ENCODE measurements at regions not wholly inside any gene's neighbourhood (a gene's known extent, or its start where the extent isn't known, plus 50 kb on each side); places are given as distances from the start of the nearest gene placed in this dataset.
"Not testable (repeated sequence)": the region's sequence is repeated elsewhere in the genome, so short reads cannot be mapped to it uniquely, and the experiment has no call there.

- Histone ChIP-seq H3K4me3 (no peak overlapping the region), H3K4me1 (no peaks in the 10 kb centered on the region), H3K27ac (no peak overlapping the region), H3K27me3 (peaks cover 4% of the 10 kb centered on the region), H3K9me3 (no peaks in the 10 kb centered on the region), H3K36me3 (no peaks in the 10 kb centered on the region)
- no peak for DNase-seq (ENCODE audit: low spot score in 2 of 2)
- TF ChIP-seq POLR2A (IDR thresholded peaks at IDR 0.05), result no peak
- no peak for TF ChIP-seq POLR2AphosphoS5 (IDR thresholded peaks at IDR 0.05)
- no peak for TF ChIP-seq EP300 (IDR thresholded peaks at IDR 0.05)
- TF ChIP-seq CTCF (IDR thresholded peaks at IDR 0.05), result no peak
- WGBS, result 10% methylated on average over 4 of the region's 5 CpGs
Measured at GRCh38 chr12:54725233-54725843, 77.2 kb upstream of the DCD start.

- H3K27ac ChIP-seq, result no peak overlapping the region
- H3K4me1 ChIP-seq, result no peaks in the 10 kb centered on the region
- 81% methylated on average over 5 of the region's 5 CpGs for WGBS
- H3K9me3 ChIP-seq, result no peaks in the 10 kb centered on the region
- TF ChIP-seq CTCF (IDR thresholded peaks at IDR 0.05) (peak in 1 of 2 donors; percentile 32), POLR2A (IDR thresholded peaks at IDR 0.05) (no peak), EP300 (IDR thresholded peaks at IDR 0.05) (no peak)
- no peak overlapping the region for H3K4me3 ChIP-seq
- H3K27me3 ChIP-seq, result peaks cover 4% of the 10 kb centered on the region
- H3K36me3 ChIP-seq, result no peaks in the 10 kb centered on the region
- DNase-seq (ENCODE audit: low spot score in 2 of 2), result no peak
Measured at GRCh38 chr12:54723379-54724256, 75.5 kb upstream of the DCD start.

GRCh38 chr12:54721312-54721711 is 73.1 kb upstream of the DCD start:
- Histone ChIP-seq H3K36me3 (no peaks in the 10 kb centered on the region), H3K9me3 (no peaks in the 10 kb centered on the region)

GRCh38 chr12:54719691-54720090 is 71.5 kb upstream of the DCD start:
- H3K4me3 ChIP-seq, result no peak overlapping the region
- H3K36me3 ChIP-seq, result no peaks in the 10 kb centered on the region
- H3K9me3 ChIP-seq, result no peaks in the 10 kb centered on the region
- no peaks in the 10 kb centered on the region for H3K4me1 ChIP-seq
- peaks cover 4% of the 10 kb centered on the region for H3K27me3 ChIP-seq
- no peak overlapping the region for H3K27ac ChIP-seq
- TF ChIP-seq EP300 (IDR thresholded peaks at IDR 0.05), result no peak
- no peak for TF ChIP-seq POLR2A (IDR thresholded peaks at IDR 0.05)
- no peak for TF ChIP-seq CTCF (IDR thresholded peaks at IDR 0.05)
- no peak for TF ChIP-seq POLR2AphosphoS5 (IDR thresholded peaks at IDR 0.05)
- DNase-seq (ENCODE audit: low spot score in 2 of 2), result no peak
- WGBS, result 74% methylated on average over 5 of the region's 5 CpGs

More at GRCh38 chr12:54721312-54721711, 73.1 kb upstream of the DCD start:
- Histone ChIP-seq H3K4me1 (no peaks in the 10 kb centered on the region), H3K27ac (no peak overlapping the region), H3K27me3 (peaks cover 4% of the 10 kb centered on the region), H3K4me3 (no peak overlapping the region)
- no peak for TF ChIP-seq POLR2A (IDR thresholded peaks at IDR 0.05)
- TF ChIP-seq POLR2AphosphoS5 (IDR thresholded peaks at IDR 0.05), result no peak
- no peak for TF ChIP-seq EP300 (IDR thresholded peaks at IDR 0.05)
- TF ChIP-seq CTCF (IDR thresholded peaks at IDR 0.05), result no peak
- 74% methylated on average over 3 of the region's 3 CpGs for WGBS
- no peak for DNase-seq (ENCODE audit: low spot score in 2 of 2)

GRCh38 chr12:54716261-54716660 is 68.1 kb upstream of the DCD start:
- Histone ChIP-seq H3K27ac (no peak overlapping the region), H3K36me3 (no peaks in the 10 kb centered on the region), H3K9me3 (no peaks in the 10 kb centered on the region), H3K4me3 (no peak overlapping the region), H3K4me1 (no peaks in the 10 kb centered on the region), H3K27me3 (no peaks in the 10 kb centered on the region)
- 25% methylated on average over 2 of the region's 2 CpGs for WGBS
- no peak for DNase-seq (ENCODE audit: low spot score in 2 of 2)
- TF ChIP-seq EP300 (IDR thresholded peaks at IDR 0.05) (no peak), CTCF (IDR thresholded peaks at IDR 0.05) (no peak), POLR2AphosphoS5 (IDR thresholded peaks at IDR 0.05) (no peak), POLR2A (IDR thresholded peaks at IDR 0.05) (no peak)

GRCh38 chr12:54713876-54714275 is 65.7 kb upstream of the DCD start:
- not testable (repeated sequence) for H3K4me3 ChIP-seq; H3K4me1 ChIP-seq; DNase-seq (ENCODE audit: low spot score in 2 of 2); H3K36me3 ChIP-seq; H3K27me3 ChIP-seq; H3K27ac ChIP-seq; H3K9me3 ChIP-seq
- 30% methylated on average over 3 of the region's 3 CpGs for WGBS
